NT2/D1 (cell line): ENCODE measurements at regions not wholly inside any gene's neighbourhood (a gene's known extent, or its start where the extent isn't known, plus 50 kb on each side); places are given as distances from the start of the nearest gene placed in this dataset.

Experiments
- DNase-seq: peaks from one replicate; pipeline ENCODE4 v3.0.0-alpha.2; 2011; ENCODE audit warnings: low read depth, low spot score
- H3K27me3 ChIP-seq: 2 replicates; pipeline ENCODE4 v1.6.0; 2011; ENCODE audit warnings: mild to moderate bottlenecking; ENCODE audit not compliant: insufficient read length, insufficient read depth
- H3K36me3 ChIP-seq: 2 replicates; pipeline ENCODE4 v1.6.1; 2011; ENCODE audit warnings: mild to moderate bottlenecking, low read length, mixed read lengths; ENCODE audit not compliant: insufficient read depth, insufficient read length
- H3K4me1 ChIP-seq: 2 replicates; pipeline ENCODE4 v1.5.1; 2011; ENCODE audit not compliant: insufficient read depth, insufficient read length
- H3K4me3 ChIP-seq: 2 replicates; pipeline ENCODE4 v1.5.1; 2011; ENCODE audit warnings: low read depth; ENCODE audit not compliant: insufficient read length
- H3K9ac ChIP-seq: 2 replicates; pipeline ENCODE4 v1.6.0; 2011; ENCODE audit warnings: low read depth; ENCODE audit not compliant: insufficient read length
- H3K9me3 ChIP-seq: 2 replicates; pipeline ENCODE4 v1.5.1; 2011; ENCODE audit warnings: mild to moderate bottlenecking, low read length; ENCODE audit not compliant: insufficient read depth
- SUZ12 ChIP-seq: IDR thresholded peaks from 2 replicates; pipeline ENCODE4 v1.6.1; 2011; ENCODE audit not compliant: insufficient read length, insufficient read depth; ENCODE audit errors: extremely low read depth
- YY1 ChIP-seq: IDR thresholded peaks from 2 replicates; pipeline ENCODE4 v1.6.1; 2011; ENCODE audit not compliant: insufficient read length, insufficient read depth
- ZNF274 ChIP-seq: IDR thresholded peaks from 2 replicates; pipeline ENCODE4 v1.6.1; 2011; ENCODE audit warnings: mild to moderate bottlenecking, low read depth, low read length

- Histone ChIP-seq H3K9ac (no peak overlapping the region), H3K4me3 (no peak overlapping the region), H3K9me3 (no peaks in the 10 kb centered on the region), H3K4me1 (no peaks in the 10 kb centered on the region), H3K36me3 (no peaks in the 10 kb centered on the region), H3K27me3 (no peaks in the 10 kb centered on the region)
- no peak for DNase-seq
- TF ChIP-seq SUZ12 (no peak), ZNF274 (no peak), YY1 (no peak)
Measured at GRCh38 chr20:7090001-7090400, 322.5 kb downstream of the BMP2 start.

GRCh38 chr20:7090811-7091210, 323.3 kb downstream of the BMP2 start:
- Histone ChIP-seq H3K4me3 (no peak overlapping the region), H3K9me3 (no peaks in the 10 kb centered on the region), H3K4me1 (no peaks in the 10 kb centered on the region), H3K27me3 (no peaks in the 10 kb centered on the region), H3K9ac (no peak overlapping the region), H3K36me3 (no peaks in the 10 kb centered on the region)
- TF ChIP-seq YY1, result no peak
- no peak for TF ChIP-seq SUZ12
- no peak for TF ChIP-seq ZNF274
- DNase-seq, result no peak

GRCh38 chr20:7091655-7092054, 324.2 kb downstream of the BMP2 start:
- H3K27me3 ChIP-seq, result no peaks in the 10 kb centered on the region
- TF ChIP-seq ZNF274 (no peak), SUZ12 (no peak), YY1 (no peak)
- H3K4me3 ChIP-seq, result no peak overlapping the region
- H3K9ac ChIP-seq, result no peak overlapping the region
- no peaks in the 10 kb centered on the region for H3K36me3 ChIP-seq
- H3K9me3 ChIP-seq, result no peaks in the 10 kb centered on the region
- no peak for DNase-seq
- H3K4me1 ChIP-seq, result no peaks in the 10 kb centered on the region

GRCh38 chr20:7094438-7094997, 327.0 kb downstream of the BMP2 start:
- no peaks in the 10 kb centered on the region for H3K36me3 ChIP-seq
- H3K9me3 ChIP-seq, result no peaks in the 10 kb centered on the region
- no peak overlapping the region for H3K9ac ChIP-seq
- peak; percentile 48 for DNase-seq
- no peaks in the 10 kb centered on the region for H3K4me1 ChIP-seq
- H3K4me3 ChIP-seq, result no peak overlapping the region
- H3K27me3 ChIP-seq, result no peaks in the 10 kb centered on the region
- no peak for TF ChIP-seq ZNF274
- TF ChIP-seq YY1, result no peak
- no peak for TF ChIP-seq SUZ12

- no peaks in the 10 kb centered on the region for H3K36me3 ChIP-seq
- H3K9ac ChIP-seq, result no peak overlapping the region
- TF ChIP-seq ZNF274 (no peak), YY1 (no peak), SUZ12 (no peak)
- no peak for DNase-seq
- no peaks in the 10 kb centered on the region for H3K4me1 ChIP-seq
- no peaks in the 10 kb centered on the region for H3K9me3 ChIP-seq
- H3K4me3 ChIP-seq, result no peak overlapping the region
- H3K27me3 ChIP-seq, result no peaks in the 10 kb centered on the region
Measured at GRCh38 chr20:7106910-7107309, 339.4 kb downstream of the BMP2 start.

GRCh38 chr20:7108929-7109328, 341.4 kb downstream of the BMP2 start:
- H3K4me1 ChIP-seq, result no peaks in the 10 kb centered on the region
- H3K9me3 ChIP-seq, result no peaks in the 10 kb centered on the region
- no peaks in the 10 kb centered on the region for H3K27me3 ChIP-seq
- H3K4me3 ChIP-seq, result no peak overlapping the region
- TF ChIP-seq ZNF274 (no peak), YY1 (no peak), SUZ12 (no peak)
- DNase-seq, result no peak
- no peak overlapping the region for H3K9ac ChIP-seq
- no peaks in the 10 kb centered on the region for H3K36me3 ChIP-seq

- no peaks in the 10 kb centered on the region for H3K27me3 ChIP-seq
- peak; percentile 68 for DNase-seq
- H3K9ac ChIP-seq, result no peak overlapping the region
- H3K9me3 ChIP-seq, result no peaks in the 10 kb centered on the region
- no peak overlapping the region for H3K4me3 ChIP-seq
- H3K4me1 ChIP-seq, result no peaks in the 10 kb centered on the region
- no peaks in the 10 kb centered on the region for H3K36me3 ChIP-seq
- no peak for TF ChIP-seq ZNF274
- TF ChIP-seq SUZ12, result no peak
- TF ChIP-seq YY1, result no peak
Measured at GRCh38 chr20:7113577-7114466, 346.3 kb downstream of the BMP2 start.
